ENCODE measurements at regions not wholly inside any gene's neighbourhood (a gene's known extent, or its start where the extent isn't known, plus 50 kb on each side); places are given as distances from the start of the nearest gene placed in this dataset.

DNA sequence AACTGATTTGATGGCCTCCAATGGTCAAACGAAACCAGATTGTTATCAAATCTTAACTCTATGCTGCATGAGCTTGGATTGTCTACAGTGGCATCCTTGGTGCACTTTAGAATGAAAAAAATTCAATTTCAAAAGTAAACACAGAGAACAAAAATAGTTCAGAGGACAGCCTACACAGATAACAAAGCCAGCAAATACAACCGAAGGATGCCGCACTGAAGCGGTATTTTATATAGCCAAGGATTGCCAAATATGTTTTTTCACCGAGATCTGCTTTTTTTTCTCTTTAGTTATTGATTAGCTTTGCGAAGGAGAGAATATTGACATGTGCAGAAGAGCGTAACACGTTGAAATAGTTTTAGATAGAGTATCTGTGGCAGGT, 72.0 kb downstream of the SLC4A3 start:
- H3K27ac ChIP-seq, result no peak overlapping the region
- TF ChIP-seq, protein P1, sequence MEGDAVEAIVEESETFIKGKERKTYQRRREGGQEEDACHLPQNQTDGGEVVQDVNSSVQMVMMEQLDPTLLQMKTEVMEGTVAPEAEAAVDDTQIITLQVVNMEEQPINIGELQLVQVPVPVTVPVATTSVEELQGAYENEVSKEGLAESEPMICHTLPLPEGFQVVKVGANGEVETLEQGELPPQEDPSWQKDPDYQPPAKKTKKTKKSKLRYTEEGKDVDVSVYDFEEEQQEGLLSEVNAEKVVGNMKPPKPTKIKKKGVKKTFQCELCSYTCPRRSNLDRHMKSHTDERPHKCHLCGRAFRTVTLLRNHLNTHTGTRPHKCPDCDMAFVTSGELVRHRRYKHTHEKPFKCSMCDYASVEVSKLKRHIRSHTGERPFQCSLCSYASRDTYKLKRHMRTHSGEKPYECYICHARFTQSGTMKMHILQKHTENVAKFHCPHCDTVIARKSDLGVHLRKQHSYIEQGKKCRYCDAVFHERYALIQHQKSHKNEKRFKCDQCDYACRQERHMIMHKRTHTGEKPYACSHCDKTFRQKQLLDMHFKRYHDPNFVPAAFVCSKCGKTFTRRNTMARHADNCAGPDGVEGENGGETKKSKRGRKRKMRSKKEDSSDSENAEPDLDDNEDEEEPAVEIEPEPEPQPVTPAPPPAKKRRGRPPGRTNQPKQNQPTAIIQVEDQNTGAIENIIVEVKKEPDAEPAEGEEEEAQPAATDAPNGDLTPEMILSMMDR (IDR thresholded peaks at IDR 0.05), result no peak
- no peak for TF ChIP-seq POLR2AphosphoS5 (IDR thresholded peaks at IDR 0.05; ENCODE audit: insufficient read depth in 1 of 2, low read depth in 1 of 2)
- no peak for TF ChIP-seq POLR2A (IDR thresholded peaks at IDR 0.05)
- no peaks in the 10 kb centered on the region for H3K36me3 ChIP-seq
- no peaks in the 10 kb centered on the region for H3K27me3 ChIP-seq
- H3K9me3 ChIP-seq, result no peaks in the 10 kb centered on the region
- intact Hi-C loops (cut with DNase I), result no loop called here
- H3K4me3 ChIP-seq, result no peak overlapping the region
- H3K4me1 ChIP-seq, result peaks cover 34% of the 10 kb centered on the region
- peak in 1 of 2 donors; percentile 2 for DNase-seq (ENCODE audit: extremely low spot score in 2 of 2)

DNA sequence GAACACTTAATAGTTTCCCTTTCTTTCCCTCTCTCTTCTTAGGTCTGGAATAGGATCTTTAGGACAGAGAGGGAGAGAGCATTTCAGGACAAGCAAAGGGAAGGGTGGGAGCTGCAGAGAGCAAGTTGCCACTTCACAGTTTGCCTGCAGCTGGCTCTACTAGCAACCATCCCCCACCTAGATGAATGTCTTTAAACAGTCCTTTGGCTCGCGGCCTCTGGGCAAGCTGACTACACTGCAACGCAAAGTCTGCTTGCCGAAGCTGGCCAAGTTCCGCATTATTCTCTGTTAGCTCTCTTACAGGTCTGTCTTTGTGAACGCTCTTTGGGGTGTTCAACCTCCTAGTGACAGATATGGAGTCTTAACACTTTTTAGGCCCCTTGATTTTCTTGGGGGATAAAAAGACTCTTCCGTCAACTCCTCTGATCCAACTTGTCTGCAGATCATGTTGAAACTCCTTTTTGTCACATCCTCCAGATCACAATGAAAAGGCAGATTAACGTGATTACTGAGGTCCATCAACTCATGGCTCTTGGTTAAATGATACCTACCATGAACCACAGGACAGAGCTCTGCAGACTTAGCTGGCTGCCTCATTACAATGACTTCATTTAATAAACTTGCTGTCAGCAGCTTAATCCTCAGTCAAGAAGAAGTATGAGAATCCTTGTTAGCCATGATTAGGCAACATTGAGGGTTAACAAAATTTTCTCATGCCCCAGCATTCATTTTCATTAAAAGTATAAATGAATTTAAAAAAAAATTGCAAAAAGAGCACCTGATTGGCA, 74.6 kb downstream of the SLC4A3 start:
- no peak for TF ChIP-seq POLR2AphosphoS5 (IDR thresholded peaks at IDR 0.05; ENCODE audit: insufficient read depth in 1 of 2, low read depth in 1 of 2)
- TF ChIP-seq, protein P1 (IDR thresholded peaks at IDR 0.05), result no peak
- TF ChIP-seq POLR2A (IDR thresholded peaks at IDR 0.05), result no peak
- intact Hi-C loops (cut with DNase I), result no loop called here
- Histone ChIP-seq H3K27ac (peak overlapping the region; percentile 39), H3K9me3 (no peaks in the 10 kb centered on the region), H3K27me3 (no peaks in the 10 kb centered on the region), H3K36me3 (no peaks in the 10 kb centered on the region), H3K4me1 (peaks cover 40% of the 10 kb centered on the region), H3K4me3 (no peak overlapping the region)
- DNase-seq (ENCODE audit: extremely low spot score in 2 of 2), result peak in 1 of 2 donors; percentile 64

- Histone ChIP-seq H3K27me3 (no peaks in the 10 kb centered on the region), H3K9me3 (no peaks in the 10 kb centered on the region), H3K4me3 (no peak overlapping the region), H3K27ac (peak overlapping the region; percentile 50), H3K4me1 (peaks cover 49% of the 10 kb centered on the region), H3K36me3 (no peaks in the 10 kb centered on the region)
- intact Hi-C loops (cut with DNase I), result no loop called here
- peak in 1 of 2 donors; percentile 70 for DNase-seq (ENCODE audit: extremely low spot score in 2 of 2)
- TF ChIP-seq POLR2A (IDR thresholded peaks at IDR 0.05), result no peak
- TF ChIP-seq, protein P1 (IDR thresholded peaks at IDR 0.05), result no peak
Observed at GRCh38 chr2:219702796-219703545, 75.5 kb downstream of the SLC4A3 start.

GRCh38 chr2:219704878-219705277, 77.4 kb downstream of the SLC4A3 start:
- H3K36me3 ChIP-seq, result no peaks in the 10 kb centered on the region
- H3K4me3 ChIP-seq, result no peak overlapping the region
- H3K27ac ChIP-seq, result no peak overlapping the region
- H3K9me3 ChIP-seq, result no peaks in the 10 kb centered on the region
- intact Hi-C loops (cut with DNase I), result no loop called here
- DNase-seq (ENCODE audit: extremely low spot score in 2 of 2), result no peak
- H3K27me3 ChIP-seq, result no peaks in the 10 kb centered on the region
- peaks cover 46% of the 10 kb centered on the region for H3K4me1 ChIP-seq
- TF ChIP-seq POLR2AphosphoS5 (IDR thresholded peaks at IDR 0.05; ENCODE audit: insufficient read depth in 1 of 2, low read depth in 1 of 2) (no peak), POLR2A (IDR thresholded peaks at IDR 0.05) (no peak)
- TF ChIP-seq, protein P1 (IDR thresholded peaks at IDR 0.05), result no peak

DNA sequence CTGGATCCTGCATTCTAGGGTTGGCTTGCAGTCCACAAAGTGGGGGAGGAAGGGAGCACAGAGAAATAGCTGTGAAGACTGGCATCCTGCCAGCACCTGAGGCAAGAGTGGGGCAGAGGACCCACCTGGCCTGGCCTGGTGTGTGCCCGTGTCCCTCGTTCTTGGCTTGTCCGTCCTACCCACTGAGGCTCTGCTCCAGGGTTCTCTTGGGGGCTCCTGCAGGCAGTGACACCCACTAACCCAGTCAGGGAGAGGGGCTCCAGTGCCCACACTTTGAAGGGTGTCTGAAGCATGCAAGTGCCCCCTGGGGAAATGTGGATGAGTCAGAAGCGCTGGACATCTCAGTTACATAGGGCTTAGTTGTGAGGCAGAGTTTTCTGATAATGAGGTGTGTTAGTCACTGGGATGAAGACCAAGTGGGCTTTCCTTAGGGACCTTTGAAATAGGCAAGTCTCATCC, 79.4 kb downstream of the SLC4A3 start:
- Histone ChIP-seq H3K36me3 (no peaks in the 10 kb centered on the region), H3K27me3 (no peaks in the 10 kb centered on the region), H3K4me1 (peaks cover 41% of the 10 kb centered on the region), H3K27ac (no peak overlapping the region), H3K9me3 (no peaks in the 10 kb centered on the region), H3K4me3 (no peak overlapping the region)
- TF ChIP-seq, protein P1 (IDR thresholded peaks at IDR 0.05), result no peak
- TF ChIP-seq POLR2A (IDR thresholded peaks at IDR 0.05), result no peak
- no peak for TF ChIP-seq POLR2AphosphoS5 (IDR thresholded peaks at IDR 0.05; ENCODE audit: insufficient read depth in 1 of 2, low read depth in 1 of 2)
- DNase-seq (ENCODE audit: extremely low spot score in 2 of 2), result peak in 1 of 2 donors; percentile 52
- intact Hi-C loops (cut with DNase I), result no loop called here
